Hepatocyte (in vitro differentiated cells): ENCODE measurements at regions not wholly inside any gene's neighbourhood (a gene's known extent, or its start where the extent isn't known, plus 50 kb on each side); places are given as distances from the start of the nearest gene placed in this dataset.

ENCODE experiments used
- DNase-seq: peaks from one replicate; pipeline ENCODE4 v3.0.0-alpha.2; 2016; ENCODE audit warnings: low spot score
- H2AFZ ChIP-seq: fragments of 200-600 bp; sonication (generic); 2 replicates; pipeline ENCODE4 v1.6.0; 2016; ENCODE audit warnings: antibody characterized with exemption, mild to moderate bottlenecking
- H3K27ac ChIP-seq: fragments of 200-600 bp; sonication (generic); 2 replicates; pipeline ENCODE4 v1.5.1; 2016; ENCODE audit warnings: mild to moderate bottlenecking
- H3K27me3 ChIP-seq: fragments of 200-600 bp; sonication (generic); 2 replicates; pipeline ENCODE4 v1.6.1; 2016
- H3K36me3 ChIP-seq: fragments of 200-600 bp; sonication (generic); replicated peaks from 2 replicates; pipeline ENCODE4 v1.5.1; 2016; ENCODE audit warnings: low read depth; ENCODE audit not compliant: insufficient read depth
- H3K4me1 ChIP-seq: fragments of 200-600 bp; sonication (generic); 2 replicates; pipeline ENCODE4 v1.5.1; 2016; ENCODE audit warnings: mild to moderate bottlenecking, moderate library complexity; ENCODE audit not compliant: insufficient read depth
- H3K4me2 ChIP-seq: fragments of 200-600 bp; sonication (generic); 2 replicates; pipeline ENCODE4 v1.6.0; 2016
- H3K4me3 ChIP-seq: fragments of 200-600 bp; sonication (generic); 2 replicates; pipeline ENCODE4 v1.5.1; 2016; ENCODE audit warnings: mild to moderate bottlenecking
- H3K79me2 ChIP-seq: fragments of 200-600 bp; sonication (generic); 2 replicates; pipeline ENCODE4 v1.6.0; 2017; ENCODE audit warnings: mild to moderate bottlenecking
- H3K9me2 ChIP-seq: fragments of 200-600 bp; sonication (generic); replicated peaks from 2 replicates; pipeline ENCODE4 v1.6.0; 2017; ENCODE audit warnings: mild to moderate bottlenecking; ENCODE audit not compliant: insufficient read depth
- H3K9me3 ChIP-seq: fragments of 200-600 bp; sonication (generic); 2 replicates; pipeline ENCODE4 v1.5.1; 2016; ENCODE audit warnings: low read depth, mild to moderate bottlenecking
- H4K20me1 ChIP-seq: fragments of 200-600 bp; sonication (generic); 2 replicates; pipeline ENCODE4 v1.6.0; 2016; ENCODE audit warnings: mild to moderate bottlenecking; ENCODE audit not compliant: insufficient read depth, poor library complexity, severe bottlenecking
- CTCF ChIP-seq: fragments of 200-600 bp; sonication (generic); IDR thresholded peaks from 2 replicates; pipeline ENCODE4 v1.5.1; 2016; ENCODE audit warnings: antibody characterized with exemption, mild to moderate bottlenecking; ENCODE audit not compliant: poor library complexity
- EZH2 ChIP-seq: fragments of 200-600 bp; sonication (generic); IDR thresholded peaks from 2 replicates; pipeline ENCODE4 v1.6.1; 2016; ENCODE audit warnings: antibody characterized with exemption, mild to moderate bottlenecking, borderline replicate concordance
- EZH2phosphoT487 ChIP-seq: fragments of 200-600 bp; sonication (generic); IDR thresholded peaks from one replicate; pipeline ENCODE4 v1.6.1; 2018; ENCODE audit warnings: antibody characterized with exemption, mild to moderate bottlenecking, low read depth, moderate library complexity; ENCODE audit not compliant: unreplicated experiment, severe bottlenecking
- WGBS: methylation state at CpG from one replicate; pipeline ENCODE4 v1.1.6; 2016; ENCODE audit warnings: low lambda C conversion rate; ENCODE audit errors: missing lambda C conversion rate; 5-methylcytosine and 5-hydroxymethylcytosine counted together

GRCh38 chr16:47979164-47979520 lies 176.7 kb downstream of the ABCC12 start:
- Histone ChIP-seq H3K4me1 (no peaks in the 10 kb centered on the region), H3K27me3 (no peaks in the 10 kb centered on the region), H3K36me3 (no peaks in the 10 kb centered on the region), H2AFZ (no peak overlapping the region), H4K20me1 (no peaks in the 10 kb centered on the region), H3K4me2 (no peak overlapping the region), H3K9me2 (no peaks in the 10 kb centered on the region), H3K79me2 (no peaks in the 10 kb centered on the region), H3K4me3 (no peak overlapping the region), H3K9me3 (no peaks in the 10 kb centered on the region), H3K27ac (no peak overlapping the region)
- TF ChIP-seq EZH2phosphoT487 (no peak), EZH2 (no peak), CTCF (no peak)
- WGBS = 71% methylated on average over 5 of the region's 5 CpGs
- no peak for DNase-seq

GRCh38 chr16:47978491-47979163 lies 177.2 kb downstream of the ABCC12 start:
- H3K27ac ChIP-seq = no peak overlapping the region
- no peaks in the 10 kb centered on the region for H4K20me1 ChIP-seq
- no peak for TF ChIP-seq EZH2phosphoT487
- no peak for TF ChIP-seq CTCF
- no peak for TF ChIP-seq EZH2
- no peak overlapping the region for H2AFZ ChIP-seq
- 66% methylated on average over 4 of the region's 4 CpGs for WGBS
- H3K9me2 ChIP-seq = no peaks in the 10 kb centered on the region
- no peak for DNase-seq
- H3K4me3 ChIP-seq = no peak overlapping the region
- H3K4me1 ChIP-seq = no peaks in the 10 kb centered on the region
- no peaks in the 10 kb centered on the region for H3K9me3 ChIP-seq
- no peaks in the 10 kb centered on the region for H3K79me2 ChIP-seq
- H3K27me3 ChIP-seq = no peaks in the 10 kb centered on the region
- no peaks in the 10 kb centered on the region for H3K36me3 ChIP-seq
- no peak overlapping the region for H3K4me2 ChIP-seq

GRCh38 chr16:47977802-47978201 lies 178.0 kb downstream of the ABCC12 start:
- Histone ChIP-seq H3K4me1 (no peaks in the 10 kb centered on the region), H3K4me2 (no peak overlapping the region), H3K9me2 (no peaks in the 10 kb centered on the region), H3K27me3 (no peaks in the 10 kb centered on the region), H3K9me3 (no peaks in the 10 kb centered on the region), H3K79me2 (no peaks in the 10 kb centered on the region), H4K20me1 (no peaks in the 10 kb centered on the region), H2AFZ (no peak overlapping the region), H3K36me3 (no peaks in the 10 kb centered on the region), H3K27ac (no peak overlapping the region), H3K4me3 (no peak overlapping the region)
- no peak for DNase-seq
- TF ChIP-seq EZH2 (no peak), EZH2phosphoT487 (no peak), CTCF (no peak)
- whole genome bisulfite sequencing = 52% methylated on average over 1 of the region's 1 CpG
